ENCODE measurements at regions not wholly inside any gene's neighbourhood (a gene's known extent, or its start where the extent isn't known, plus 50 kb on each side); places are given as distances from the start of the nearest gene placed in this dataset.

DNA sequence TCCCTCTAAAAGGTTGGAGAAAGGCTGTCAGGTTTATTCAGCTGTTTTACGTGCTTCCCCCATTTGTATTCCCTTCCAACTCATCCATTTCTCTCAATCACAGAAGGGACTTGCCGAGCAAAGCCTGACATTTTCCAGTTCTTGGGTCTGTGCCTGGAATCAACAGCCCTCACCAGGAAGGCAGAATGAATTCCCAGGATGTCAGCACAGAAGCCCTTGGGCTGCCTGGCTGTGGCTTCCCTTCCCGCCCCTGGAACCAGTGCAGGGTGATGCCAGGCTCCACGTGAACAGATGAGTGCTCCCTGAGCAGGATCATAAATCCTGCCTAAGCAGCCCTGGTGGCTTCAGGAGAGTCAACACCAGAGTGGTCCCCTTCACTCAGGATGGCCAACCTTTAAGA is 86.1 kb upstream of the CD83 start:
- Histone ChIP-seq H3K9me3 (no peaks in the 10 kb centered on the region), H3K36me3 (no peaks in the 10 kb centered on the region), H3K4me1 (no peaks in the 10 kb centered on the region), H3K27ac (no peak overlapping the region), H3K4me3 (no peak overlapping the region), H3K27me3 (replicated peaks in 1 of 7) (peaks cover 0 to 60% (median 0%) of the 10 kb centered on the region in 7 donors)
- no peak for DNase-seq
- 50 to 72% (median 57%) methylated on average over 2 to 4 of the region's 4 CpGs for WGBS, 5 donors
- intact Hi-C loops (cut with DNase I; ENCODE audit: low total_unique reads) = no loop called here
- TF ChIP-seq POLR2AphosphoS5 (IDR thresholded peaks at IDR 0.05) = no peak
- TF ChIP-seq, protein P1, sequence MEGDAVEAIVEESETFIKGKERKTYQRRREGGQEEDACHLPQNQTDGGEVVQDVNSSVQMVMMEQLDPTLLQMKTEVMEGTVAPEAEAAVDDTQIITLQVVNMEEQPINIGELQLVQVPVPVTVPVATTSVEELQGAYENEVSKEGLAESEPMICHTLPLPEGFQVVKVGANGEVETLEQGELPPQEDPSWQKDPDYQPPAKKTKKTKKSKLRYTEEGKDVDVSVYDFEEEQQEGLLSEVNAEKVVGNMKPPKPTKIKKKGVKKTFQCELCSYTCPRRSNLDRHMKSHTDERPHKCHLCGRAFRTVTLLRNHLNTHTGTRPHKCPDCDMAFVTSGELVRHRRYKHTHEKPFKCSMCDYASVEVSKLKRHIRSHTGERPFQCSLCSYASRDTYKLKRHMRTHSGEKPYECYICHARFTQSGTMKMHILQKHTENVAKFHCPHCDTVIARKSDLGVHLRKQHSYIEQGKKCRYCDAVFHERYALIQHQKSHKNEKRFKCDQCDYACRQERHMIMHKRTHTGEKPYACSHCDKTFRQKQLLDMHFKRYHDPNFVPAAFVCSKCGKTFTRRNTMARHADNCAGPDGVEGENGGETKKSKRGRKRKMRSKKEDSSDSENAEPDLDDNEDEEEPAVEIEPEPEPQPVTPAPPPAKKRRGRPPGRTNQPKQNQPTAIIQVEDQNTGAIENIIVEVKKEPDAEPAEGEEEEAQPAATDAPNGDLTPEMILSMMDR (IDR thresholded peaks at IDR 0.05 in 8 of 11, conservative IDR thresholded peaks at IDR 0.05 in 3 of 11) = no peak
- TF ChIP-seq POLR2A (IDR thresholded peaks at IDR 0.05) = no peak

DNA sequence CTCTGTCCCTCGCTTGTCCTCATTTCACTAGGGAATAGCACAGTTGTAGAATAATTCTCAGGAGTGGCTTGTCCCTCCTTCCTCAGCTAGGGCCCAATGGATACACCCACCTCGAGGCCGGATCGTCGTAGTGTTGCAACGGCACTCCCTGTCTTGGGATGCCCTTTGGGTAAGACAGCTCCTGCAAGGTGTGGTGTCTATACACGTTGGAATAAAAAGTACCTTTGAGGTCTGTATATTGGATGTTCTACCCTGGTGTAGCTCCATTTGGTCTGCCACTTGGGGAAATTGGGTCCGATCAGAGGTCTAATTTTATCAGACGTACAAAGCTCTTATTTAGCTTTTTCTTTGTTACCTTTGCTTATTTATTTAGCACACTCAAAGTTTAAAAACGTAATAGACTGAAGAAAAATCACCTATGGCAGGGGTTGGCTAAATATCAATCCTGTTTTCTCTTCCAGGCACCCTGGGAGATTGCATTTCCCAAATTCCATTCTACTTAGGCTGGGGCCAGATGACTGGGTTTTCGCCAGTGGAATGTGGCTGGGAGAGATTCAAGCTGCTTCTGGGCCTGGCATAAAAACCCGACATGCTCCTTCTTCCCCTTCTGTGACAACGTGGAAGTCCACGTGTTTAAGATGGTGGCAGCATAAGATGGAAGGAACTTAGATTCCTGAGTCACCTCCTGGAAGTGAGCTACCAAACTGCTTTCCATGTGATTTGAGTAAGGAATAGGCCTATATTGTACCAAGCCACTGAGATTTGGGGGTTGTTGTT is 82.3 kb upstream of the CD83 start:
- H3K4me1 ChIP-seq = no peaks in the 10 kb centered on the region
- no peaks in the 10 kb centered on the region for H3K9me3 ChIP-seq
- no peaks in the 10 kb centered on the region for H3K36me3 ChIP-seq
- no peak overlapping the region for H3K27ac ChIP-seq
- H3K4me3 ChIP-seq = no peak overlapping the region
- intact Hi-C loops (cut with DNase I; ENCODE audit: low total_unique reads) = no loop called here
- H3K27me3 ChIP-seq (replicated peaks in 1 of 7) = peaks cover 0 to 40% (median 0%) of the 10 kb centered on the region in 7 donors
- 73 to 88% (median 85%) methylated on average over 13 to 14 of the region's 14 CpGs for WGBS, 5 donors
- TF ChIP-seq POLR2AphosphoS5 (IDR thresholded peaks at IDR 0.05) (no peak), POLR2A (IDR thresholded peaks at IDR 0.05) (no peak)
- TF ChIP-seq, protein P1 (IDR thresholded peaks at IDR 0.05 in 8 of 11, conservative IDR thresholded peaks at IDR 0.05 in 3 of 11) = no peak
- no peak for DNase-seq

DNA sequence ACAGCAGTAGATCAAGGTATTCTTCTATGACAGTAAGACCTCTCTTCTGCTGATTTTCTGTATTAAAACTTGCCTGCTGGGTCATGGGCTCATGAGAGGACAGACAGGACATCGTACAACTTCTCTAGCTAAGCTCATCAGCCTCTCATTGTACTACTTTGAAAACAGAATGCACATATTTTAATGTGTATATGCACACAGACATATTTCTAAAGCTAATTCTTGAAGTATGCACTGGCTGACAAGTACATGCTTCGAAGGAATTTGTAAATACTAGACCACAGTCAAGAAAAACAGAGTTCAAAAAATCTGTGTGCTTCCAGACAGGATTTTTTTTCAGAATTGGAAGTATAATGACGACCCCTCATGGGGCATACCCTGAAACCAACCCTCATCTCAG is 81.7 kb upstream of the CD83 start:
- no peaks in the 10 kb centered on the region for H3K4me1 ChIP-seq
- peaks cover 0 to 36% (median 0%) of the 10 kb centered on the region in 7 donors for H3K27me3 ChIP-seq (replicated peaks in 1 of 7)
- no peak overlapping the region for H3K27ac ChIP-seq
- no peak overlapping the region for H3K4me3 ChIP-seq
- H3K36me3 ChIP-seq = no peaks in the 10 kb centered on the region
- no peaks in the 10 kb centered on the region for H3K9me3 ChIP-seq
- intact Hi-C loops (cut with DNase I; ENCODE audit: low total_unique reads) = no loop called here
- no peak for TF ChIP-seq POLR2AphosphoS5 (IDR thresholded peaks at IDR 0.05)
- TF ChIP-seq, protein P1 (IDR thresholded peaks at IDR 0.05 in 8 of 11, conservative IDR thresholded peaks at IDR 0.05 in 3 of 11) = no peak
- TF ChIP-seq POLR2A (IDR thresholded peaks at IDR 0.05) = no peak
- 76 to 86% (median 79%) methylated on average over 3 of the region's 3 CpGs for WGBS, 5 donors
- DNase-seq = no peak

DNA sequence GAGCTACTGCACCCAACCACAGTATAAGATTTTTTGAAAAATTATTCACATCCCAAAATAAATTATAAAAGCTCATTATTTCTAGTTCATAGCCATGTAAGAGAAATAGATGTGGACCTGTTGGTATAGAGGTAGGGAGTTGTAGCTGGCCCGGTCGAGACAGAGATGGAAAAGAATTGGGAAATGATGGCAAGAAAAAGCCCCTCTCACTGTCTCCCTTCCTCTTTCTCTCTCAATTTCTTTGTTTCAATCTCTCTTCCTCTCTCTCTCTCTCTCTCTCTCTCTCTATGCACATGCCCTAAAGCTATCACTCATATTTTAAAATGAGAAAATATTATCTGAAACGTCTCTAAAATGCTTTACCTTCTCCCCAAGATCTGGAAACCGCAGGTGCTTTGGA is 80.7 kb upstream of the CD83 start:
- Histone ChIP-seq H3K36me3 (no peaks in the 10 kb centered on the region), H3K4me3 (no peak overlapping the region), H3K27ac (no peak overlapping the region), H3K9me3 (no peaks in the 10 kb centered on the region), H3K27me3 (replicated peaks in 1 of 7) (peaks cover 0 to 36% (median 0%) of the 10 kb centered on the region in 7 donors), H3K4me1 (no peaks in the 10 kb centered on the region)
- TF ChIP-seq POLR2A (IDR thresholded peaks at IDR 0.05) (no peak), POLR2AphosphoS5 (IDR thresholded peaks at IDR 0.05) (no peak)
- TF ChIP-seq, protein P1 (IDR thresholded peaks at IDR 0.05 in 8 of 11, conservative IDR thresholded peaks at IDR 0.05 in 3 of 11) = no peak
- intact Hi-C loops (cut with DNase I; ENCODE audit: low total_unique reads) = no loop called here
- no peak for DNase-seq
- 48 to 64% (median 57%) methylated on average over 4 of the region's 4 CpGs for WGBS, 5 donors
